IMR-90 (cell line): ENCODE measurements at regions not wholly inside any gene's neighbourhood (a gene's known extent, or its start where the extent isn't known, plus 50 kb on each side); places are given as distances from the start of the nearest gene placed in this dataset.

Source experiments
- ATAC-seq: fragments of 200-7000 bp; cut with Tn5 transposase; 2 replicates; pipeline ENCODE4 v1.9.1; 2020; ENCODE audit warnings: low read depth, mild to moderate bottlenecking, moderate library complexity
- BruUV-seq: library from RNA; stranded (reverse); fragments of 400-500 nt; replicated peaks from 2 replicates; lab custom pipeline; 2021; lab: Mats Ljungman, UMichigan
- CTCF ChIA-PET: fragments of 300-600 bp; formaldehyde crosslinking; extraction: SDS; loops from one replicate; lab custom pipeline; 2021; ENCODE audit warnings: antibody characterized with exemption; lab: Yijun Ruan, JAX
- POLR2A ChIA-PET: fragments of 300-600 bp; sonication (Branson Sonifier 250); formaldehyde crosslinking; loops from one replicate; lab custom pipeline; 2022; ENCODE audit warnings: antibody characterized with exemption; ENCODE audit not compliant: unreplicated experiment; lab: Charles Lee
- DNase-seq: peaks from one replicate; pipeline ENCODE4 v3.0.0; 2013
- H2AFZ ChIP-seq: replicated peaks from 2 replicates; pipeline ENCODE3; 2013; ENCODE audit warnings: low read length, mild to moderate bottlenecking; ENCODE audit not compliant: poor library complexity
- H2AK5ac ChIP-seq: 2 replicates; pipeline ENCODE4 v1.6.1; 2013; ENCODE audit warnings: low read depth, low read length, inconsistent platforms
- H2AK9ac ChIP-seq: replicated peaks from 2 replicates; pipeline ENCODE3; 2013; ENCODE audit warnings: mild to moderate bottlenecking, low read depth, low read length, moderate library complexity; ENCODE audit not compliant: poor library complexity
- H2BK120ac ChIP-seq: 2 replicates; pipeline ENCODE4 v1.6.1; 2013; ENCODE audit warnings: low read depth, low read length, inconsistent platforms
- H2BK15ac ChIP-seq: 3 replicates; pipeline ENCODE4 v1.6.1; 2013; ENCODE audit warnings: low read depth, low read length, inconsistent platforms
- H2BK20ac ChIP-seq: 2 replicates; pipeline ENCODE4 v1.6.1; 2013; ENCODE audit warnings: low read depth, mild to moderate bottlenecking, inconsistent platforms, low read length, moderate library complexity
- H2BK5ac ChIP-seq: 2 replicates; pipeline ENCODE4 v1.6.1; 2013; ENCODE audit warnings: mild to moderate bottlenecking, low read depth, low read length, inconsistent platforms; ENCODE audit not compliant: poor library complexity, severe bottlenecking
- H3K14ac ChIP-seq: replicated peaks from 2 replicates; pipeline ENCODE4 v1.6.1; 2013; ENCODE audit warnings: low read depth, low read length, inconsistent platforms
- H3K18ac ChIP-seq: 2 replicates; pipeline ENCODE4 v1.6.1; 2013; ENCODE audit warnings: low read depth, low read length, control low read depth
- H3K23ac ChIP-seq: 2 replicates; pipeline ENCODE4 v1.6.1; 2013; ENCODE audit warnings: low read depth, low read length, inconsistent platforms
- H3K27ac ChIP-seq: 2 replicates; pipeline ENCODE4 v1.5.1; 2013; ENCODE audit warnings: mild to moderate bottlenecking, control low read depth, low read length; ENCODE audit not compliant: insufficient read depth
- H3K27me3 ChIP-seq: 2 replicates; pipeline ENCODE4 v1.6.1; 2013; ENCODE audit warnings: low read length; ENCODE audit not compliant: control insufficient read depth, insufficient read depth
- H3K36me3 ChIP-seq: 2 replicates; pipeline ENCODE4 v1.6.1; 2013; ENCODE audit warnings: low read length, mixed read lengths; ENCODE audit not compliant: control insufficient read depth, insufficient read depth
- H3K4ac ChIP-seq: 2 replicates; pipeline ENCODE4 v1.6.1; 2013; ENCODE audit warnings: low read depth, low read length, inconsistent platforms
- H3K4me1 ChIP-seq: 2 replicates; pipeline ENCODE4 v1.6.1; 2013; ENCODE audit warnings: low read length, mixed read lengths; ENCODE audit not compliant: control insufficient read depth, insufficient read depth
- H3K4me2 ChIP-seq: 2 replicates; pipeline ENCODE4 v1.6.1; 2013; ENCODE audit warnings: low read depth, mild to moderate bottlenecking, control low read depth, low read length, moderate library complexity
- H3K4me3 ChIP-seq: 2 replicates; pipeline ENCODE4 v1.5.1; 2013; ENCODE audit warnings: low read depth, mild to moderate bottlenecking, control low read depth, low read length, moderate library complexity; ENCODE audit not compliant: insufficient read depth
- H3K56ac ChIP-seq: 2 replicates; pipeline ENCODE4 v1.6.1; 2013; ENCODE audit warnings: low read length, inconsistent platforms; ENCODE audit not compliant: insufficient read depth; ENCODE audit errors: extremely low read depth
- H3K79me1 ChIP-seq, 2 experiments: 2 replicates each; pipeline ENCODE4 v1.6.1; 2013; ENCODE audit warnings: low read length in 2 of 2, inconsistent platforms in 1 of 2, low read depth in 1 of 2
- H3K9ac ChIP-seq: 2 replicates; pipeline ENCODE4 v1.6.1; 2013; ENCODE audit warnings: low read depth, low read length, control low read depth
- H3K9me1 ChIP-seq: 2 replicates; pipeline ENCODE4 v1.6.1; 2013; ENCODE audit warnings: low read length, inconsistent platforms; ENCODE audit not compliant: insufficient read depth
- H3K9me3 ChIP-seq: 2 replicates; pipeline ENCODE4 v1.6.1; 2013; ENCODE audit warnings: low read length; ENCODE audit not compliant: control insufficient read depth, insufficient read depth
- H4K20me1 ChIP-seq: 2 replicates; pipeline ENCODE4 v1.6.1; 2013; ENCODE audit warnings: low read length, inconsistent platforms; ENCODE audit not compliant: insufficient read depth
- H4K5ac ChIP-seq: 2 replicates; pipeline ENCODE4 v1.6.1; 2013; ENCODE audit warnings: mild to moderate bottlenecking, low read depth, low read length, control low read depth
- H4K8ac ChIP-seq, 2 experiments: 2 replicates each; pipeline ENCODE4 v1.6.1; 2013; ENCODE audit warnings: low read depth in 2 of 2, low read length in 2 of 2, control low read depth in 1 of 2, inconsistent platforms in 1 of 2
- H4K91ac ChIP-seq: 2 replicates; pipeline ENCODE4 v1.6.1; 2013; ENCODE audit warnings: low read depth, low read length, inconsistent platforms; ENCODE audit not compliant: insufficient read depth
- ELK1 ChIP-seq: fragments of 150-350 bp; IDR thresholded peaks from 2 replicates; pipeline ENCODE4 v1.6.1; 2016; ENCODE audit warnings: low read depth, mild to moderate bottlenecking, low read length, moderate library complexity, borderline replicate concordance
- FOS ChIP-seq: fragments of 150-350 bp; IDR thresholded peaks from 2 replicates; pipeline ENCODE4 v1.6.1; 2016; ENCODE audit warnings: low read depth, low read length
- WGBS, 2 experiments: methylation state at CpG; one replicate each; pipeline versions ENCODE4 v1.1.5 to v1.1.7; 2013; ENCODE audit warnings: missing lambda C conversion rate in 2 of 2; ENCODE audit not compliant: insufficient read length in 1 of 2; ENCODE audit errors: extremely low coverage in 2 of 2; 5-methylcytosine and 5-hydroxymethylcytosine counted together
- dilution Hi-C: fragments of 300-500 bp; cut with HindIII; formaldehyde crosslinking; loops from one replicate; pipeline ENCODE4 v1.14.3; 2018; ENCODE audit warnings: low sequenced_read_pairs; ENCODE audit not compliant: unreplicated experiment
- in situ Hi-C: fragments of 300-500 bp; cut with MboI; formaldehyde crosslinking; loops from 3 replicates; pipeline ENCODE4 v1.14.3; 2019; ENCODE audit warnings: low sequenced_read_pairs, inconsistent platforms, mixed read lengths
- intact Hi-C: fragments of 100-400 bp; cut with micrococcal nuclease; formaldehyde crosslinking; loops from 2 replicates; pipeline ENCODE4 v1.10.0; 2022

- H4K8ac ChIP-seq, result no peak overlapping the region
- ATAC-seq (no peak), DNase-seq (peak; percentile 65)
- TF ChIP-seq ELK1, result no peak
- TF ChIP-seq FOS, result peak; percentile 54
- in situ Hi-C loops (no loop called here), intact Hi-C loops (no loop called here), dilution Hi-C loops (no loop called here)
- no peaks in the 10 kb centered on the region for H3K27me3 ChIP-seq
- H2AFZ ChIP-seq, result peak overlapping the region; percentile 8
- no peaks in the 10 kb centered on the region for H4K20me1 ChIP-seq
- 0 out of 2 replicates have a peak, but pooled peaks cover 6% of the 10 kb centered on the region for H3K9me1 ChIP-seq
- no peak overlapping the region for H2BK5ac ChIP-seq
- WGBS, 2 experiments, result no CpG with 5 or more reads among the region's 3 CpGs
- H3K14ac ChIP-seq, result no peak overlapping the region
- H3K4ac ChIP-seq, result no peak overlapping the region
- H2BK15ac ChIP-seq, result no peak overlapping the region
- H2BK20ac ChIP-seq, result no peak overlapping the region
- H3K79me1 ChIP-seq, result no peaks in the 10 kb centered on the region
- H2BK120ac ChIP-seq, result no peak overlapping the region
- no TSS peak for BruUV-seq
- H3K18ac ChIP-seq, result no peak overlapping the region
- H3K4me3 ChIP-seq, result no peak overlapping the region
- no peaks in the 10 kb centered on the region; the same call in 1 of the 2 replicates for H3K4me1 ChIP-seq
- no peaks in the 10 kb centered on the region for H3K36me3 ChIP-seq
- H3K9me3 ChIP-seq, result no peaks in the 10 kb centered on the region
- H3K56ac ChIP-seq, result no peak overlapping the region
- no peak overlapping the region for H4K5ac ChIP-seq
- no peak overlapping the region for H3K9ac ChIP-seq
- no peak overlapping the region for H4K91ac ChIP-seq
- no peak overlapping the region for H2AK9ac ChIP-seq
- H2AK5ac ChIP-seq, result no peak overlapping the region
- no peak overlapping the region for H3K27ac ChIP-seq
- ChIA-PET POLR2A (no interaction called here), CTCF (no interaction called here)
- H3K4me2 ChIP-seq, result no peak overlapping the region
- no peak overlapping the region for H3K23ac ChIP-seq
Measured at GRCh38 chr11:15692739-15693138, 578.0 kb downstream of the INSC start.
